ENCODE measurements at regions not wholly inside any gene's neighbourhood (a gene's known extent, or its start where the extent isn't known, plus 50 kb on each side); places are given as distances from the start of the nearest gene placed in this dataset.

DNA sequence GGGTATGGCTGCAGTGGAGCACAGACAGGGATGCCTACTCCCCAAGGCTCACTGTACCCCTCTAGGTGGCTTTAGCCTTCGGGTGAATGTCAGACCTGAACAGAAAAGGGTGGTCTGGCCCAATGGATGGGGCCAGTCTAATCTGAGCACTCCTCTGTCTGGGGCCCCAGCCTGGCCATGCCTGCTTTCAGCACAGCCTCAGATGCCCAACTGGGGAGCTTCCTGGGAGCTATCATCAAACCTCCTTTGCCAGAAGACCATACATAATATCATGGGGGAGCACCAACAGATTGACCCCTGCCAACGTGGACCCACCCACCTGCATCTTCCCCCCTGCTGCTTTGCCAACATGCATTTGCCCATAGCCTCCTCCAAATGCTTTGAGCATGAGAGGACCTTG is 454.1 kb upstream of the KHDRBS2 start:
- no peak overlapping the region for H3K4me3 ChIP-seq
- H3K36me3 ChIP-seq (ENCODE audit: low read depth, missing control alignments), result no peaks in the 10 kb centered on the region
- no peak for DNase-seq
- no peaks in the 10 kb centered on the region for H3K27me3 ChIP-seq
- no peak for TF ChIP-seq POLR2A (IDR thresholded peaks at IDR 0.05)
- TF ChIP-seq, protein P1, sequence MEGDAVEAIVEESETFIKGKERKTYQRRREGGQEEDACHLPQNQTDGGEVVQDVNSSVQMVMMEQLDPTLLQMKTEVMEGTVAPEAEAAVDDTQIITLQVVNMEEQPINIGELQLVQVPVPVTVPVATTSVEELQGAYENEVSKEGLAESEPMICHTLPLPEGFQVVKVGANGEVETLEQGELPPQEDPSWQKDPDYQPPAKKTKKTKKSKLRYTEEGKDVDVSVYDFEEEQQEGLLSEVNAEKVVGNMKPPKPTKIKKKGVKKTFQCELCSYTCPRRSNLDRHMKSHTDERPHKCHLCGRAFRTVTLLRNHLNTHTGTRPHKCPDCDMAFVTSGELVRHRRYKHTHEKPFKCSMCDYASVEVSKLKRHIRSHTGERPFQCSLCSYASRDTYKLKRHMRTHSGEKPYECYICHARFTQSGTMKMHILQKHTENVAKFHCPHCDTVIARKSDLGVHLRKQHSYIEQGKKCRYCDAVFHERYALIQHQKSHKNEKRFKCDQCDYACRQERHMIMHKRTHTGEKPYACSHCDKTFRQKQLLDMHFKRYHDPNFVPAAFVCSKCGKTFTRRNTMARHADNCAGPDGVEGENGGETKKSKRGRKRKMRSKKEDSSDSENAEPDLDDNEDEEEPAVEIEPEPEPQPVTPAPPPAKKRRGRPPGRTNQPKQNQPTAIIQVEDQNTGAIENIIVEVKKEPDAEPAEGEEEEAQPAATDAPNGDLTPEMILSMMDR (IDR thresholded peaks at IDR 0.05), result no peak
- no peaks in the 10 kb centered on the region for H3K9me3 ChIP-seq
- H3K4me1 ChIP-seq, result no peaks in the 10 kb centered on the region
- WGBS, 2 donors, result 57% methylated on average over 1 of the region's 2 CpGs; no CpG with 5 or more reads in 1 of the 2 donors
- intact Hi-C loops (cut with DNase I; ENCODE audit: low total_unique reads), result no loop called here
- no peak overlapping the region for H3K27ac ChIP-seq

DNA sequence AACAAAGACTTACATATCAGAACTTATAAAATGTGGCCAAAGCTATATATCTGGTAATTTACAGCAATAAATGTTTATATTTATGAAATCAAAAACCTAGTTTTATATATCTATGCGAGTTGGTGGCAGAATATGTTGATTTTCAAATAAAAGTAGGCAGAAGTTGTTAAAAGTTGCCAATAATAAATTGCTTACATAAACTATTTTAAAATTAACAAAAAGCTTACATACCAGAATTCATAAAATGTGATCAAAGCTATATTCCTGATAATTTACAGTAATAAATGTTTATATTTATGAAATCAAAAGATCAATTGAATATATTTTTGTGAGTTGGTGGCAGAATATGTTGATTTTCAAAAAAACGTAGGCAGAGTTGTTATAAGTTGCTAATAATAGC is 451.8 kb upstream of the KHDRBS2 start:
- Histone ChIP-seq H3K36me3 (ENCODE audit: low read depth, missing control alignments) (no peaks in the 10 kb centered on the region), H3K4me1 (no peaks in the 10 kb centered on the region), H3K9me3 (no peaks in the 10 kb centered on the region), H3K4me3 (no peak overlapping the region), H3K27me3 (no peaks in the 10 kb centered on the region), H3K27ac (no peak overlapping the region)
- intact Hi-C loops (cut with DNase I; ENCODE audit: low total_unique reads), result no loop called here
- 75 to 82% methylated on average over 2 of the region's 2 CpGs for WGBS, 2 donors
- TF ChIP-seq, protein P1 (IDR thresholded peaks at IDR 0.05), result no peak
- no peak for TF ChIP-seq POLR2A (IDR thresholded peaks at IDR 0.05)
- no peak for DNase-seq

DNA sequence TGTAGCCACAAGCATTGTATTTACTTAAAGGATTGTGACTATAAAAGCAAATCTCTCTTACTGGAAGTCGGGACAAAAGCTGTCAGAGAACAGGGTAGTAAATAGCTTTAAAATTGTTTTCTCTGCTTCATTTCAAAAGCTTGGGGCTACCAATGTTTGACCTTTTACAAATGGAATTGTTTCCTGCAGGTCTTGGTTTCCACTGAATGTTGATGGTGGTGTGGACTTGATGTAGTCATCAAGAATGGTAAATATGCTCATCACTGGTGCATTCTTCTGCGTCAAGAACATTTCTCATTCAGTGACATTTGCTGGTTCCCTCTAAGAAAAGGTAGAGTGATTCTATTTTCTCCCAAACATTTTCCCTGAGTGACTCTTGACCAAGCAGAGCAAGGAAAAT is 435.4 kb upstream of the KHDRBS2 start:
- intact Hi-C loops (cut with DNase I; ENCODE audit: low total_unique reads), result no loop called here
- WGBS, 2 donors, result 75 to 86% methylated on average over 2 of the region's 2 CpGs
- H3K9me3 ChIP-seq, result no peaks in the 10 kb centered on the region
- H3K36me3 ChIP-seq (ENCODE audit: low read depth, missing control alignments), result no peaks in the 10 kb centered on the region
- H3K4me3 ChIP-seq, result no peak overlapping the region
- no peaks in the 10 kb centered on the region for H3K27me3 ChIP-seq
- TF ChIP-seq, protein P1 (IDR thresholded peaks at IDR 0.05), result no peak
- TF ChIP-seq POLR2A (IDR thresholded peaks at IDR 0.05), result no peak
- H3K4me1 ChIP-seq, result no peaks in the 10 kb centered on the region
- DNase-seq, result no peak
- no peak overlapping the region for H3K27ac ChIP-seq

DNA sequence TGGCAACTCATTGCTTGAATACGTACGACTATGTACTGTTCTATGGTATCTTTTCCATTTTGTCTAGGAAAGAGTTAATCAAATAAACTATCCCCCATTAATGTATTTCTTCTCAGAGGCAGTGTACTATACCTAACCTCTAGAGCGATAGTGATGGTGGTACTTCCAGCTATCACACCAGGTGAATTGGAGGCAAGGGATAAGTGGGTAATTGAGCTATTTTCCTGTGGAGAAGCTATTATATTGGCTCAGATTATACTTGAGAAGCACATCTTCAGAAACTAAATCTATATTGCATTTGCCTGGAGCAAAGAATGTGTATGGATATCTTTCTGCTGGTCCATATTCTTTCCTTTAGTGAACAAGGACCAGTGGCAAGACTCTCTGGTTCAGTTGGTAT is 430.7 kb upstream of the KHDRBS2 start:
- no peak overlapping the region for H3K27ac ChIP-seq
- WGBS, 2 donors, result 55 to 57% methylated on average over 3 of the region's 3 CpGs
- no peak for TF ChIP-seq POLR2A (IDR thresholded peaks at IDR 0.05)
- TF ChIP-seq, protein P1 (IDR thresholded peaks at IDR 0.05), result no peak
- intact Hi-C loops (cut with DNase I; ENCODE audit: low total_unique reads), result no loop called here
- H3K27me3 ChIP-seq, result no peaks in the 10 kb centered on the region
- no peaks in the 10 kb centered on the region for H3K9me3 ChIP-seq
- no peak for DNase-seq
- H3K4me1 ChIP-seq, result no peaks in the 10 kb centered on the region
- H3K36me3 ChIP-seq (ENCODE audit: low read depth, missing control alignments), result no peaks in the 10 kb centered on the region
- H3K4me3 ChIP-seq, result no peak overlapping the region

DNA sequence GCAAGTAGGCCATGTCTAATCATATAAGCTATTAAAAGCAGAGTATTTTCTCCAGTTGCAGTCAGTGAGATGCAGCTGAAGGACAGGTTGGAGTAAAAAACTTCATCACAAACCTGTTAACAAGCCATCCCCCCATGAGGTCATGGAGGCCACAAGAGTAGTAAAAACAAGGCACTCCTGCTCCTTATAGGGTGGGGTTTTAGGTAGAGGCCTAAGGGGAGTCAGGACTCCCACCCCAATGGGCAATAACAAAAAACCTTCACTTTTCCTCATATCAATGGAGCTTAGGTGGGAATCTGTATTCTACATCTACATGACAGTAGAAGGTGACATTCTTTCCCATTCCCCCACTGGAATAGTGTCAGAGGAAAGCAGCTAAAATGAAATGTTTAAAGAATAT is 428.1 kb upstream of the KHDRBS2 start:
- no peak for TF ChIP-seq POLR2A (IDR thresholded peaks at IDR 0.05)
- Histone ChIP-seq H3K4me3 (no peak overlapping the region), H3K36me3 (ENCODE audit: low read depth, missing control alignments) (no peaks in the 10 kb centered on the region), H3K9me3 (no peaks in the 10 kb centered on the region), H3K27ac (no peak overlapping the region), H3K4me1 (no peaks in the 10 kb centered on the region), H3K27me3 (no peaks in the 10 kb centered on the region)
- intact Hi-C loops (cut with DNase I; ENCODE audit: low total_unique reads), result no loop called here
- no peak for DNase-seq
